ENCODE measurements at regions not wholly inside any gene's neighbourhood (a gene's known extent, or its start where the extent isn't known, plus 50 kb on each side); places are given as distances from the start of the nearest gene placed in this dataset.

DNA sequence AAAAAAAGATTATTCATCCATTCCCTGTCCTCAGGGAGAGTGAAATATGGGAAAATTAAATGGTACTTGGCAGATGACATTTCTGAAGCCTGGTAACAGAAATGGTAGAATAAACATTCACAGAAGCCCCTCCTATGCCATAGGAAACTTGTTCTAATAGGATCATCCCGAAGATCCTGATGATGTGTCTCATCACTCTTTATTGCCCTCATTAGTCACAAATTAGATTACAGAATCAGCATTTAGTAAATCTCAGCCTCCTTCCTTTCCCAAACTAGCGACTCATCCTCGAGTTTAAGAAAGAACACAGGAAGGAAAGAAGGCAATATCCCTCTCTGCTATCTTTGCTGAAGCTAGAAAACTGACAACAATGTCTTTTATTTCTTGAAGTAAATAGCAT, 154.4 kb downstream of the TMEM200A start:
- intact Hi-C loops (cut with micrococcal nuclease), result no loop called here
- no peaks in the 10 kb centered on the region for H3K4me1 ChIP-seq (ENCODE audit: control insufficient read depth, extremely low read depth, insufficient read depth, low read length)
- no peaks in the 10 kb centered on the region for H3K9me1 ChIP-seq (replicated peaks; ENCODE audit: control insufficient read depth, extremely low read depth, insufficient read depth, low read length)
- no peaks in the 10 kb centered on the region for H3K27me3 ChIP-seq (ENCODE audit: control insufficient read depth in 2 of 2, insufficient read depth in 2 of 2, low read length in 2 of 2)
- no peaks in the 10 kb centered on the region for H3K9me3 ChIP-seq (replicated peaks; ENCODE audit: control insufficient read depth, insufficient read depth, low read length)
- ChIA-PET POLR2A (no interaction called here), CTCF (no interaction called here)
- no peaks in the 10 kb centered on the region for H4K20me1 ChIP-seq (replicated peaks; ENCODE audit: control insufficient read depth, extremely low read depth, insufficient read depth, low read length)
- DNase-seq (ENCODE audit: low read depth, low spot score) (no peak), FAIRE-seq (no peak)
- no peak overlapping the region for H3K4me3 ChIP-seq (replicated peaks in 1 of 3; ENCODE audit: insufficient read depth in 1 of 3, low read depth in 1 of 3, low read length in 3 of 3)
- H3K36me3 ChIP-seq (ENCODE audit: control insufficient read depth in 2 of 2, extremely low read depth in 1 of 2, insufficient read depth in 2 of 2, low read length in 2 of 2), result no peaks in the 10 kb centered on the region
- no peak overlapping the region for H2AFZ ChIP-seq (ENCODE audit: low read depth, low read length)
- H3K27ac ChIP-seq (ENCODE audit: insufficient read depth, low read depth, low read length), result no peak overlapping the region
- no peak for TF ChIP-seq GATA2 (IDR thresholded peaks at IDR 0.05; ENCODE audit: insufficient read depth, insufficient read length, low read depth, low read length)
- no peak for TF ChIP-seq MYC (IDR thresholded peaks at IDR 0.05; ENCODE audit: low read depth, low read length)
- TF ChIP-seq JUN (IDR thresholded peaks at IDR 0.05; ENCODE audit: borderline replicate concordance, insufficient read depth, insufficient read length, low read depth), result no peak
- TF ChIP-seq POLR2AphosphoS5 (IDR thresholded peaks at IDR 0.05; ENCODE audit: insufficient read depth, low read depth, low read length), result no peak
- TF ChIP-seq POLR2A (IDR thresholded peaks at IDR 0.05; ENCODE audit: low read depth, low read length), result no peak
- no peak for TF ChIP-seq FOS (IDR thresholded peaks at IDR 0.05; ENCODE audit: borderline replicate concordance, insufficient read depth, low read length)
- no peak for TF ChIP-seq MAX (IDR thresholded peaks at IDR 0.05; ENCODE audit: insufficient read depth, insufficient read length)
- no peak for TF ChIP-seq EZH2 (IDR thresholded peaks at IDR 0.05; ENCODE audit: borderline replicate concordance, low read depth, low read length, severe bottlenecking)
- TF ChIP-seq, protein P1, sequence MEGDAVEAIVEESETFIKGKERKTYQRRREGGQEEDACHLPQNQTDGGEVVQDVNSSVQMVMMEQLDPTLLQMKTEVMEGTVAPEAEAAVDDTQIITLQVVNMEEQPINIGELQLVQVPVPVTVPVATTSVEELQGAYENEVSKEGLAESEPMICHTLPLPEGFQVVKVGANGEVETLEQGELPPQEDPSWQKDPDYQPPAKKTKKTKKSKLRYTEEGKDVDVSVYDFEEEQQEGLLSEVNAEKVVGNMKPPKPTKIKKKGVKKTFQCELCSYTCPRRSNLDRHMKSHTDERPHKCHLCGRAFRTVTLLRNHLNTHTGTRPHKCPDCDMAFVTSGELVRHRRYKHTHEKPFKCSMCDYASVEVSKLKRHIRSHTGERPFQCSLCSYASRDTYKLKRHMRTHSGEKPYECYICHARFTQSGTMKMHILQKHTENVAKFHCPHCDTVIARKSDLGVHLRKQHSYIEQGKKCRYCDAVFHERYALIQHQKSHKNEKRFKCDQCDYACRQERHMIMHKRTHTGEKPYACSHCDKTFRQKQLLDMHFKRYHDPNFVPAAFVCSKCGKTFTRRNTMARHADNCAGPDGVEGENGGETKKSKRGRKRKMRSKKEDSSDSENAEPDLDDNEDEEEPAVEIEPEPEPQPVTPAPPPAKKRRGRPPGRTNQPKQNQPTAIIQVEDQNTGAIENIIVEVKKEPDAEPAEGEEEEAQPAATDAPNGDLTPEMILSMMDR (IDR thresholded peaks at IDR 0.05; ENCODE audit: extremely low read depth in 1 of 2, insufficient read depth in 1 of 2, low read depth in 1 of 2, low read length in 2 of 2), result no peak
- dilution Hi-C loops (cut with MboI; ENCODE audit: extremely low pct_ligation_motif_present, low sequenced_read_pairs), result no loop called here
- no peaks in the 10 kb centered on the region for H3K79me2 ChIP-seq (ENCODE audit: control insufficient read depth, insufficient read depth, low read length)
- no peak overlapping the region for H3K4me2 ChIP-seq (ENCODE audit: insufficient read depth, low read length)
- H3K9ac ChIP-seq (replicated peaks; ENCODE audit: extremely low read depth, insufficient read depth, low read length), result no peak overlapping the region
- no TSS peak for BruUV-seq (replicated peaks)

All from endothelial cell of umbilical vein (primary cell).